Smooth muscle cell (in vitro differentiated cells): ENCODE measurements at regions not wholly inside any gene's neighbourhood (a gene's known extent, or its start where the extent isn't known, plus 50 kb on each side); places are given as distances from the start of the nearest gene placed in this dataset.

Source experiments
- DNase-seq: peaks from one replicate; lab custom pipeline; 2025; ENCODE audit not compliant: unreplicated experiment; lab: John Stamatoyannopoulos, UW
- H2AFZ ChIP-seq: fragments of 200-600 bp; sonication (generic); 2 replicates; pipeline ENCODE4 v1.6.0; 2016; ENCODE audit warnings: antibody characterized with exemption, low read depth, mild to moderate bottlenecking
- H3F3A ChIP-seq: fragments of 200-600 bp; sonication (generic); 2 replicates; pipeline ENCODE4 v1.6.0; 2017; ENCODE audit warnings: antibody characterized with exemption, low read depth
- H3K27ac ChIP-seq: fragments of 200-600 bp; sonication (generic); 2 replicates; pipeline ENCODE4 v1.5.1; 2016; ENCODE audit warnings: low read depth, mild to moderate bottlenecking
- H3K27me3 ChIP-seq: fragments of 200-600 bp; sonication (generic); 2 replicates; pipeline ENCODE4 v1.6.1; 2016; ENCODE audit warnings: low read depth, mild to moderate bottlenecking
- H3K36me3 ChIP-seq: fragments of 200-600 bp; sonication (generic); 2 replicates; pipeline ENCODE4 v1.5.1; 2016; ENCODE audit warnings: low read depth
- H3K4me1 ChIP-seq: fragments of 200-600 bp; sonication (generic); 2 replicates; pipeline ENCODE4 v1.5.1; 2016; ENCODE audit warnings: low read depth
- H3K4me2 ChIP-seq: fragments of 200-600 bp; sonication (generic); 2 replicates; pipeline ENCODE4 v1.6.0; 2016; ENCODE audit warnings: mild to moderate bottlenecking
- H3K4me3 ChIP-seq: fragments of 200-600 bp; sonication (generic); 2 replicates; pipeline ENCODE4 v1.5.1; 2016; ENCODE audit warnings: mild to moderate bottlenecking
- H3K79me2 ChIP-seq: fragments of 200-600 bp; sonication (generic); 2 replicates; pipeline ENCODE4 v1.6.0; 2016; ENCODE audit warnings: low read depth, mild to moderate bottlenecking
- H3K9ac ChIP-seq: fragments of 200-600 bp; sonication (generic); 2 replicates; pipeline ENCODE4 v1.6.0; 2016; ENCODE audit warnings: low read depth
- H3K9me3 ChIP-seq: fragments of 200-600 bp; sonication (generic); replicated peaks from 2 replicates; pipeline ENCODE4 v1.5.1; 2016; ENCODE audit warnings: low read depth
- H4K20me1 ChIP-seq: fragments of 200-600 bp; sonication (generic); 2 replicates; pipeline ENCODE4 v1.6.0; 2016; ENCODE audit warnings: low read depth
- WGBS: methylation state at CpG from one replicate; pipeline ENCODE4 v1.1.7; 2016; ENCODE audit warnings: low lambda C conversion rate; 5-methylcytosine and 5-hydroxymethylcytosine counted together
- TF ChIP-seq, protein P1 (sequence below): fragments of 200-600 bp; sonication (generic); IDR thresholded peaks from 2 replicates; pipeline ENCODE4 v1.5.1; 2017; ENCODE audit warnings: borderline replicate concordance, mild to moderate bottlenecking, antibody characterized with exemption; ENCODE audit not compliant: insufficient read depth, poor library complexity, severe bottlenecking

DNA sequence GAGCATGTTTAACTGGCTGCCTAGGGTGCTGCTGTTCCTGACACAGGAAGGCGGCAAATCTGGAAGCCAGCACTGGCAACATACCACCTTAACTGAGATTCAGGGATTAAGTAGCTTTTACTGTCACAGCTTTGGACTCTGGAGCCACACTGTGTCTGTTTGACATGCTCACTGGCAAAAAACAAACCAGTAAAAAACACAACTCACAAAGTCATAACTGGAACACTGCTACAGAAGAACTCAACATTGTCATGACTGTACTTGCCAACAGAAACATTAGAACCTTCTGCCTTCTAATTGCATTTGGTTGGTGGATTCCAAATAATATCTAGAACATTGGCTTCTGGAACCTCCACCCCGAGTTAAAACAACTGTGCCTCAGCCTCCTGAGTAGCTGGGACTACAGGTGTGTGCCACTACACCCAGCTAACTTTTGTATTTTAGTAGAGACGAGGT is 117.6 kb downstream of the TTC6 start:
- TF ChIP-seq, protein P1, sequence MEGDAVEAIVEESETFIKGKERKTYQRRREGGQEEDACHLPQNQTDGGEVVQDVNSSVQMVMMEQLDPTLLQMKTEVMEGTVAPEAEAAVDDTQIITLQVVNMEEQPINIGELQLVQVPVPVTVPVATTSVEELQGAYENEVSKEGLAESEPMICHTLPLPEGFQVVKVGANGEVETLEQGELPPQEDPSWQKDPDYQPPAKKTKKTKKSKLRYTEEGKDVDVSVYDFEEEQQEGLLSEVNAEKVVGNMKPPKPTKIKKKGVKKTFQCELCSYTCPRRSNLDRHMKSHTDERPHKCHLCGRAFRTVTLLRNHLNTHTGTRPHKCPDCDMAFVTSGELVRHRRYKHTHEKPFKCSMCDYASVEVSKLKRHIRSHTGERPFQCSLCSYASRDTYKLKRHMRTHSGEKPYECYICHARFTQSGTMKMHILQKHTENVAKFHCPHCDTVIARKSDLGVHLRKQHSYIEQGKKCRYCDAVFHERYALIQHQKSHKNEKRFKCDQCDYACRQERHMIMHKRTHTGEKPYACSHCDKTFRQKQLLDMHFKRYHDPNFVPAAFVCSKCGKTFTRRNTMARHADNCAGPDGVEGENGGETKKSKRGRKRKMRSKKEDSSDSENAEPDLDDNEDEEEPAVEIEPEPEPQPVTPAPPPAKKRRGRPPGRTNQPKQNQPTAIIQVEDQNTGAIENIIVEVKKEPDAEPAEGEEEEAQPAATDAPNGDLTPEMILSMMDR = no peak
- H3K4me3 ChIP-seq = no peak overlapping the region
- WGBS = 87% methylated on average over 3 of the region's 3 CpGs

DNA sequence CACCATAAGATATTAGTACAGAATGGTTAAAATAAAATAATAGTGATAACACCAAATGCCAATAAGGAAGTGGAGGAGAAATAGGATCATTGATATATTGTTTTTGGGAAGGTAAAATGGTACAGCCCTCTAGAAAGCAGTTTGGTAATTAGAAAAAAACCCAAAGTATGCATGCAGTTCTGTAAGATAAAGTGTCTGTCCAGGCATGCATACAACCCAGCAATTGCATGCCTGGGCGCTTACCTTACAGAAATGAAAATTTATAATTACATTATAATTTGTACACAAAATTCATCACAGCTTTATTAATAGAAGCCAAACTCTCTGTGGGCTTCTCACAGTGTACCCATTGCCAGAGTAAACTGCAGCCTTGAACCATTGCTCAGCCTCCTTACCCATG is 124.7 kb downstream of the TTC6 start:
- no peak overlapping the region for H3K27ac ChIP-seq
- H3K27me3 ChIP-seq = peaks cover 8% of the 10 kb centered on the region
- TF ChIP-seq, protein P1 = no peak
- no peak overlapping the region for H3K4me2 ChIP-seq
- no peak overlapping the region for H2AFZ ChIP-seq
- H3K4me3 ChIP-seq = no peak overlapping the region
- H3F3A ChIP-seq = no peaks in the 10 kb centered on the region
- no peaks in the 10 kb centered on the region for H3K36me3 ChIP-seq
- WGBS = 91% methylated on average over 1 of the region's 1 CpG
- H4K20me1 ChIP-seq = no peaks in the 10 kb centered on the region
- no peak overlapping the region for H3K9ac ChIP-seq
- DNase-seq = no peak
- no peaks in the 10 kb centered on the region for H3K4me1 ChIP-seq
- no peaks in the 10 kb centered on the region for H3K79me2 ChIP-seq
- H3K9me3 ChIP-seq = no peaks in the 10 kb centered on the region

More for the DNA sequence above, 117.6 kb downstream of the TTC6 start:
- DNase-seq = no peak
- Histone ChIP-seq H4K20me1 (no peaks in the 10 kb centered on the region), H3K4me1 (no peaks in the 10 kb centered on the region), H3K79me2 (no peaks in the 10 kb centered on the region), H3K27me3 (peaks cover 8% of the 10 kb centered on the region), H3K36me3 (no peaks in the 10 kb centered on the region), H3F3A (peaks cover 3% of the 10 kb centered on the region), H3K9me3 (no peaks in the 10 kb centered on the region), H3K27ac (no peak overlapping the region), H3K9ac (no peak overlapping the region), H2AFZ (no peak overlapping the region), H3K4me2 (no peak overlapping the region)

DNA sequence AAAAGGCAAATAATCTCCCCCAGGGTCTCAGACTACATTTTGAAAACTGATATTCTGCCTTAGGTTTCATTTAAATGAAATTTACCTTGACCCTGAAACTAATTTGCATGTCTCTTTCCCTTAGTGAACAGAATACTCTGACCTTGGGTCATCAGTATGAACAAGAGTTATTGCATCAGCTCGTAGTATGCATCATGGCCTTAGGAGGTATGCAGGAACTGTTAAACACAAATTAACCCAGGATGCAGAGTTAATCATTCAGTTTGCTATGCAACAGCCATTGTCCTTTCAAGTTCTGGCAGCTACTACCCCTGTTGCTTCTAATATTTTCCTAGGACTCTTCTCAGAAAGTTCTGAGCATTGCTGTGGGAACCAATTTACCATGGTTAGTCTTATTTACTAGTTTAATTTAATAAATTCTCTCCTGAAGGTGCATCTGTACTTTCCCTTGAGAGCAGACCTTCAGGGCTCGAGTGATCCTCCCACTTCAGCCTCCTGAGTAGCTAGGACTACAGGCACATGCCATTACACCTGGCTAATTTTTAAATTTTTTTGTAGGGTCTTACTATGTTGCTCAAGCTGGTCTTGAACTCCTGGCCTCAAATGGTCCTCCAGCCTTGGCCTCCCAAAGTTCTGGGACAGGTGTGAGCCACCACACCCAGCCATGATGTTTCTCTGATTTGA is 126.7 kb downstream of the TTC6 start:
- Histone ChIP-seq H2AFZ (no peak overlapping the region), H3K4me1 (no peaks in the 10 kb centered on the region), H3K27ac (no peak overlapping the region), H3K27me3 (peaks cover under 1% of the 10 kb centered on the region), H3K36me3 (no peaks in the 10 kb centered on the region), H4K20me1 (no peaks in the 10 kb centered on the region), H3K4me3 (no peak overlapping the region), H3K9me3 (no peaks in the 10 kb centered on the region), H3K79me2 (no peaks in the 10 kb centered on the region), H3F3A (no peaks in the 10 kb centered on the region), H3K4me2 (no peak overlapping the region), H3K9ac (no peak overlapping the region)
- DNase-seq = no peak
- TF ChIP-seq, protein P1 = no peak
- WGBS = 62% methylated on average over 2 of the region's 2 CpGs

DNA sequence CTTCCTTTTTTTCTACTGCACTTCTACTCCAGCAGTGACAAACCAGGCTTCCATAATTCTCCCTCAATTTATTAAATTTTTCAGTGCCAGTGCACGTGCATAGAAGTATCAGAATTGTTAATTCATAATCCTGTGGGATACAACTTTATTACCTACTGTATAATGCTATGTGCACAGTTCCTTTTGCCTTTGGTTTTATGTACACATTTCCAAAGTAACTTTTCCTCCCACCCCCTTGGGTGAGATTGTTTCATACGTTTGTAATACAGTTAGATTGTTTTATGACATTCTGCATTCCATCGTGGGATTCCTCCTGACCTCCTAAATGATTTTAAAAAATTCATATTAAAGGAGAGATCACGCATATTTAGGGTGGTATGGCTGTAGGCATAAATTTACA is 128.1 kb downstream of the TTC6 start:
- Histone ChIP-seq H3K27ac (no peak overlapping the region), H2AFZ (no peak overlapping the region), H3F3A (no peaks in the 10 kb centered on the region), H4K20me1 (no peaks in the 10 kb centered on the region), H3K9me3 (no peaks in the 10 kb centered on the region), H3K36me3 (no peaks in the 10 kb centered on the region), H3K4me3 (no peak overlapping the region), H3K27me3 (no peaks in the 10 kb centered on the region), H3K9ac (no peak overlapping the region), H3K4me2 (no peak overlapping the region), H3K79me2 (no peaks in the 10 kb centered on the region), H3K4me1 (no peaks in the 10 kb centered on the region)
- TF ChIP-seq, protein P1 = no peak
- 72% methylated on average over 4 of the region's 4 CpGs for whole genome bisulfite sequencing
- no peak for DNase-seq
